WERI-Rb-1 (cell line): ENCODE measurements at regions not wholly inside any gene's neighbourhood (a gene's known extent, or its start where the extent isn't known, plus 50 kb on each side); places are given as distances from the start of the nearest gene placed in this dataset.
"Not testable (repeated sequence)": the region's sequence is repeated elsewhere in the genome, so short reads cannot be mapped to it uniquely, and the experiment has no call there.

Source experiments
- DNase-seq: peaks from one replicate; pipeline ENCODE4 v3.0.0-alpha.2; 2020
- H3K27ac ChIP-seq: fragments of 250-450 bp; sonication (Bioruptor Pico); 2 replicates; pipeline ENCODE4 v1.5.1; 2020; ENCODE audit warnings: mild to moderate bottlenecking, moderate library complexity
- H3K27me3 ChIP-seq: fragments of 250-450 bp; sonication (Bioruptor Pico); 2 replicates; pipeline ENCODE4 v1.5.1; 2021; ENCODE audit warnings: mild to moderate bottlenecking, low read depth, moderate library complexity; ENCODE audit not compliant: insufficient read depth, severe bottlenecking
- H3K36me3 ChIP-seq: fragments of 250-450 bp; sonication (Bioruptor Pico); 2 replicates; pipeline ENCODE4 v1.5.1; 2020; ENCODE audit warnings: mild to moderate bottlenecking, moderate library complexity
- H3K4me3 ChIP-seq: 2 replicates; pipeline ENCODE4 v1.5.1; 2011; ENCODE audit warnings: low read depth, mild to moderate bottlenecking, control low read depth, low read length
- H3K9me3 ChIP-seq: fragments of 250-450 bp; sonication (Bioruptor Pico); 2 replicates; pipeline ENCODE4 v1.5.1; 2021; ENCODE audit warnings: mild to moderate bottlenecking, moderate library complexity; ENCODE audit not compliant: severe bottlenecking
- CTCF ChIP-seq: IDR thresholded peaks from 2 replicates; pipeline ENCODE4 v1.5.1; 2011; ENCODE audit warnings: low read depth, mild to moderate bottlenecking, control low read depth, inconsistent platforms, low read length

- TF ChIP-seq CTCF, result no peak
- Histone ChIP-seq H3K9me3 (no peaks in the 10 kb centered on the region), H3K36me3 (no peaks in the 10 kb centered on the region), H3K27me3 (peaks cover 24% of the 10 kb centered on the region), H3K27ac (no peak overlapping the region), H3K4me3 (no peak overlapping the region)
- DNase-seq, result no peak
These were observed 261.2 kb downstream of the C7orf25 start for GRCh38 chr7:42650701-42651100.

DNA sequence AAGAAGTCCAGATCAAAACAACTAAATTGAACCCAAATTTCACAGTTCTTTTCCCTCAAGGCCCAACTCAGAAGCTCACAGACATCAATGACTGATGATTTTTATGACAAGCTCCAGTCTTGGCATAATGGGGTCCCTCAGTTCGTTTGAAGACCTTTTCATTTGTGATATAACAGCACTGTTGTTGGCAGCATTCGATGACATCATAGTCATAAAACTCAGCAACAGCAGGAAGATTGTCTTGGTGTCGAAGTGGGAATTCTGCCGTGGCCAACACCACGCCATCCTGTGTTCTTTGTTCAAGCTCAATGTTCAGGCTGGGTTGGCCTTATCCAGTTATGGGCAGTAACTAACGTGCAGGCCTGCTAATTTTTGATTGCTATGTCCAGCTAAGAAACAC, 261.7 kb downstream of the C7orf25 start:
- H3K27me3 ChIP-seq, result peaks cover 24% of the 10 kb centered on the region
- no peak overlapping the region for H3K27ac ChIP-seq
- H3K4me3 ChIP-seq, result no peak overlapping the region
- no peaks in the 10 kb centered on the region for H3K9me3 ChIP-seq
- no peak for TF ChIP-seq CTCF
- no peak for DNase-seq
- no peaks in the 10 kb centered on the region for H3K36me3 ChIP-seq

DNA sequence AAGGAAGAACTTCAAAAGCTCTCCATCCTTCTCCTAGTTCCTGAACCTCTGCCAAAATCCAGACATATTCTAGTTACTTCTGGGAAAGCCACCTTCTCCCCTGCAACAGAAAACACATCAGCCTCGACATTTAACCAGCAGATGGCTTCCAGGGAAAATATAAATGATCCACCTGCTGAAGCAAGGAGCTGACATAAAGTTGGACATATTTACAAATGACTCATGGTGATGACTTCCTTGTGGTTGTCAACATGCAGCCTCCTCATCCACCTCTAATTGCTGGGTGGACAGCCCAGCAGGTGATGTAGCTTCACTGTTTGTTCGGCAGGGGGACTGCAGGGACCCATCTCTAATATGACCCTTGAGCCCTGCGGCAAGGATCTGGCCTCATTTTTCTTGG, 266.0 kb downstream of the C7orf25 start:
- peaks cover 35% of the 10 kb centered on the region for H3K27me3 ChIP-seq
- no peak for DNase-seq
- H3K36me3 ChIP-seq, result no peaks in the 10 kb centered on the region
- no peak for TF ChIP-seq CTCF
- no peak overlapping the region for H3K4me3 ChIP-seq
- H3K9me3 ChIP-seq, result peaks cover 6% of the 10 kb centered on the region
- no peak overlapping the region for H3K27ac ChIP-seq

GRCh38 chr7:42642699-42643098, 269.2 kb downstream of the C7orf25 start:
- H3K27ac ChIP-seq, result no peak overlapping the region
- peaks cover 39% of the 10 kb centered on the region for H3K27me3 ChIP-seq
- TF ChIP-seq CTCF, result no peak
- H3K4me3 ChIP-seq, result no peak overlapping the region
- H3K9me3 ChIP-seq, result peaks cover 6% of the 10 kb centered on the region
- DNase-seq, result no peak
- H3K36me3 ChIP-seq, result no peaks in the 10 kb centered on the region

DNA sequence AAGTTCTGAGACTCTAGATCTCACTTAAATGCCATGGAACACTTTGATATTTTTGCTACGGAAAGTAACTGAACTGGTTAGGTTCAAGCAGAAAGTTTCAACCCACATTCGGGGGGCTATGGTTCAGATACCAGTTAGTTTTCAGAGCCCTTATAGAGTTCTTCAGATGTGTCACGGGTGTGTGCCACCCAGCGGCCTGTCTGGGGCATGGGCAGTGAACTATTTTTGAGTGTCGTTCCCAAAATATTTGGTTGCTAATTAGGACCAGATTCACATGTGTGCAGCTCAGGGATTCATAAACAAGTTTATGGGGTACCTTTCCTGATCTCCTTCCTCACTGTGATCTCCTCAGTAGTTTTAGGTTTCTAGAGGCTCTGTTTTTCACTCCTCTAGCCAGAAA, 271.9 kb downstream of the C7orf25 start:
- no peak overlapping the region for H3K27ac ChIP-seq
- H3K27me3 ChIP-seq, result peaks cover 48% of the 10 kb centered on the region
- H3K9me3 ChIP-seq, result peaks cover 6% of the 10 kb centered on the region
- no peaks in the 10 kb centered on the region for H3K36me3 ChIP-seq
- no peak for TF ChIP-seq CTCF
- DNase-seq, result no peak
- H3K4me3 ChIP-seq, result no peak overlapping the region

DNA sequence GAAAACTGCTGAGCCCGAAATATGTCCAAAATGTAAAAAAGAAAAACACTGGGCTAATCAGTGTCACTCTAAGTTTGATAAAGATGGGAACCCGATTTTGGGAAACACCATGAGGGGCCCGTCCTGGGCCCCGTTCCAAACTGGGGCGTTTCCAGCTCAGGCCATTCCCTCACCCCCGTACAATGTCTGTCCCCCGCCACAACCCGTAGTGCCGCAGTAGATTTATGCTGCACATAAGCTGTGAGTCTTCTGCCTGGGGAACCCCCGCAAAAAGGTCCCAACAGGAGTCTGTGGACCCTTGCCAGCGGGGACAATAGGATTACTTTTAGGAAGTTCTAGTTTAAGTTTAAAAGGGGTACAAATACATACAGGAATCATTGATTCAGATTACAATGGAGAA, 275.5 kb downstream of the C7orf25 start:
- H3K27me3 ChIP-seq, result peaks cover 71% of the 10 kb centered on the region
- H3K27ac ChIP-seq, DNase-seq, H3K9me3 ChIP-seq, H3K36me3 ChIP-seq, H3K4me3 ChIP-seq: not testable (repeated sequence)

- H3K4me3 ChIP-seq, result no peak overlapping the region
These were observed 283.8 kb downstream of the C7orf25 start for GRCh38 chr7:42628054-42628453.

More at GRCh38 chr7:42628054-42628453, 283.8 kb downstream of the C7orf25 start:
- no peak for TF ChIP-seq CTCF
- Histone ChIP-seq H3K36me3 (no peaks in the 10 kb centered on the region), H3K27ac (no peak overlapping the region), H3K27me3 (peaks cover 42% of the 10 kb centered on the region), H3K9me3 (no peaks in the 10 kb centered on the region)
- no peak for DNase-seq
